Muscle layer of colon (tissue), 2 donors: ENCODE measurements at regions not wholly inside any gene's neighbourhood (a gene's known extent, or its start where the extent isn't known, plus 50 kb on each side); places are given as distances from the start of the nearest gene placed in this dataset.

Experiments
- H3K27ac ChIP-seq: one replicate; pipeline ENCODE4 v1.7.0; 2013; ENCODE audit warnings: low read depth, mild to moderate bottlenecking, low read length, moderate library complexity
- H3K27me3 ChIP-seq, 2 donors: one replicate each; pipeline ENCODE4 v1.7.0; 2013; ENCODE audit warnings: low read length in 2 of 2, mild to moderate bottlenecking in 2 of 2; ENCODE audit not compliant: insufficient read depth in 2 of 2, control insufficient read depth in 1 of 2
- H3K36me3 ChIP-seq: one replicate; pipeline ENCODE4 v1.7.0; 2013; ENCODE audit warnings: mild to moderate bottlenecking, low read length; ENCODE audit not compliant: insufficient read depth
- H3K4me1 ChIP-seq: one replicate; pipeline ENCODE4 v1.7.0; 2013; ENCODE audit warnings: mild to moderate bottlenecking, low read length; ENCODE audit not compliant: insufficient read depth
- H3K4me3 ChIP-seq, 2 donors: one replicate each; pipeline ENCODE4 v1.7.0; 2013; ENCODE audit warnings: low read length in 2 of 2, low read depth in 1 of 2, mild to moderate bottlenecking in 1 of 2, moderate library complexity in 1 of 2
- H3K9ac ChIP-seq: one replicate; pipeline ENCODE4 v1.7.0; 2013; ENCODE audit warnings: low read length
- H3K9me3 ChIP-seq: one replicate; pipeline ENCODE4 v1.7.0; 2013; ENCODE audit warnings: mild to moderate bottlenecking, low read length
- donor health status: abdominal sarcoma.
- donor health status: Adenocarcinoma of cecum.

DNA sequence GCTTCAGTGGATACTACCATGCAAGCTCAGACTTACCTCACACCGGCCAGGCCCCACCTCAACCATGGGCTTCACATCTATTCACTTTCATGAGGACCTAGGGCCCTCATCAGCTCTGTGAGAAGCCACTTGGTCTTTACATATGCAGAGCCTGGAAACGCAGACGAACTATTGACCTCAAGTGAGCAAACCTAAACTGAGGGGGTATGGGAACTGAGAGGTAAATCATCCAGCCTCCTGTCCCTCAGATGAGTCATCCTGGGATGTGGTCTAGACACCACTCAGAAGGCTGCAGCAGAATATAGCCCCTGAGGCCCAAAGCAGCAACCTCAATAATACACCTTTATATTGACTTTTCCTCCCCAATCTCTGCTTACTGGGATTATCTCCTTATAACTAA lies 578.0 kb downstream of the INSC start:
- no peaks in the 10 kb centered on the region for H3K27me3 ChIP-seq
- no peak overlapping the region for H3K9ac ChIP-seq
- no peaks in the 10 kb centered on the region for H3K9me3 ChIP-seq
- no peaks in the 10 kb centered on the region for H3K36me3 ChIP-seq
- no peak overlapping the region for H3K27ac ChIP-seq
- H3K4me3 ChIP-seq: no peak overlapping the region
- H3K4me1 ChIP-seq: no peaks in the 10 kb centered on the region

DNA sequence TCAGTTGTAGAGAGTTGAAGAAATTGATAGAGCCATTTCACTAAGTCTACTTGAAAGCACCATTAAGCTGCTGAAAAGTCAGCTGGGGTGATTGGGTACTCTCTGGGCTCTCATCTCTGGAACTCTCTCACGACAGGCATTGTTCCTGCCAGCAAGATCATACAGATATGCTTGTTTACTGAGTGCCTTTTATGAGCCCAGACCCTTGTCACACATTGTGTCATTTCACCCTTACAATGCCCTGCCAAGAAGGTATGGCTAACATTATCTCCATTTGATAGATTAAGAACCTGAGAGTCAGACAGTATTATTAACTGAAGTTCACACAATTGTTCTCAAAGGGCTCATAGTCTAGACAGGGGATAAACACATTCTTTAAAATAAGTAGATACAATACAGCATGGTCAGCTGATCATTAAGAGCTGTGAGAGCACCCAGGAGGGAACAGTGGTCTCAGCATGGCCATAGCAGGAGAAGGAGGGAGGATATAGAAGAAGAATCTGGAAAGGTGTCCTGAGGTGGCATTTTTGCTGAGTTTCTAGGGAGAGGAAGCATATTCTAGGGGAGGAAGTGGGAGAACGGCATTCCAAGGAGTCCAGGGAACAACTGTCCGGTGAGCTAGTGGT lies 580.5 kb downstream of the INSC start:
- Histone ChIP-seq H3K36me3 (no peaks in the 10 kb centered on the region), H3K27ac (no peak overlapping the region), H3K9me3 (no peaks in the 10 kb centered on the region), H3K27me3 (no peaks in the 10 kb centered on the region), H3K9ac (no peak overlapping the region), H3K4me1 (no peaks in the 10 kb centered on the region), H3K4me3 (no peak overlapping the region)

- H3K9me3 ChIP-seq: no peaks in the 10 kb centered on the region
- H3K27ac ChIP-seq: no peak overlapping the region
- no peaks in the 10 kb centered on the region for H3K27me3 ChIP-seq
- H3K36me3 ChIP-seq: no peaks in the 10 kb centered on the region
- H3K4me1 ChIP-seq: no peaks in the 10 kb centered on the region
- no peak overlapping the region for H3K9ac ChIP-seq
- H3K4me3 ChIP-seq: no peak overlapping the region
Measured at GRCh38 chr11:15696069-15696468, 581.3 kb downstream of the INSC start.

DNA sequence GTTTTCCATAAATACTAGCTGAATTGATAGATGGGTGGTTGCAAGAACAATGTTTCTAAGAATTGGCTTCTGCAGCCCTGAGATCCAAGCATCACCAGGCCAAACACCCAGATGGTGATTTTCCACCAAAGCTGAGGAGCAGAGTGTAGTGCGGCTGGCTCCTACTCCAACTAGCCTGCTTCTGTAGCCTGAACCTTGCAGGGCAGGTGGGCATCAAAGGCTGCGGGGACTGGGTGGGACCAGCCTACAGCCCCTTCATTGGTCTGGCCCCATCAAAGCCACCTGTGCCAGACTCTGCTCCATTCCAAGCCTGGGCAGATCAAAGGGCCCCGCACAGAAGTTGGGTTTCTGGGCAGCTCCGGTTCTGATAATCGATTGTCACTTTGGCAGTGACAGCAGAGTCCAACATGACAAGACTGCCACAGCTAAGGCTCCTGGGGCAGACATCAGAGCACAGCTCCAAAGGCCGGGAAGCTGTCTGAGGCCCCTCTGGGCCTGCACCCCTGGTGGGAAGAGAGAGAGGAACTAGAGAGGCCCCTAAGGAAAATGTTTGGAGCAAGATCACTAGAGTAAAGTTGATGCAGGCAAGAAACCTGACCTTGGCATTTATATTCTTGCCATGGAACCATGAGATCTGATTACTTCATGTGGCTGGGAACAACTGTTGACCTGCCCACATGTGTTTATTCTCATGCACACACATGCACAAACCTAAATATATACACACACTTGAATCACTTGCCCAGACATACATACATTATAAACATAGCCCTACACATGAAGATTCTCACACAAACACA lies 582.9 kb downstream of the INSC start:
- no peaks in the 10 kb centered on the region for H3K4me1 ChIP-seq
- H3K9ac ChIP-seq: no peak overlapping the region
- no peaks in the 10 kb centered on the region for H3K36me3 ChIP-seq
- no peaks in the 10 kb centered on the region for H3K27me3 ChIP-seq
- H3K9me3 ChIP-seq: no peaks in the 10 kb centered on the region
- H3K27ac ChIP-seq: no peak overlapping the region
- no peak overlapping the region for H3K4me3 ChIP-seq

GRCh38 chr11:15698855-15699254 lies 584.1 kb downstream of the INSC start:
- Histone ChIP-seq H3K4me3 (no peak overlapping the region), H3K9ac (no peak overlapping the region), H3K4me1 (no peaks in the 10 kb centered on the region), H3K9me3 (no peaks in the 10 kb centered on the region), H3K27ac (no peak overlapping the region), H3K27me3 (no peaks in the 10 kb centered on the region), H3K36me3 (no peaks in the 10 kb centered on the region)

DNA sequence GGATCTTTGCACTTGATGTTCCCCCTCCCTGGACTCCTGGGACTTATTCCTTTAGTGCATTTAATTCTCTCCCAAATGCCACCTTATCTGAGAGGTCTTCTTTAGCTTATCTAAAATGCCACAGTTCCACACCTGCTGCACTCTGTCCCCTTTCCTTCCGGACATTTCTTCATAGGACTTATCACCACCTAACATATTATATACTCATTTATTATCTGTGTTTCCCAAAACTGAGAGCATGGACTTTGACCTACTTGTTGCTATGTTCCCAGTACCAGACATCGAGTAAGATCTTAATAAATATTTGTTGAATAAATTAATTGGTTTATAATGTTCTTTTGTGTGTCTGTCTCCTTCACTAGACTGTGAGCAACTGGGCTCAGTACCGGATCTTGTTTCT lies 585.3 kb downstream of the INSC start:
- no peaks in the 10 kb centered on the region for H3K27me3 ChIP-seq
- no peak overlapping the region for H3K27ac ChIP-seq
- no peaks in the 10 kb centered on the region for H3K9me3 ChIP-seq
- H3K9ac ChIP-seq: no peak overlapping the region
- no peaks in the 10 kb centered on the region for H3K36me3 ChIP-seq
- no peak overlapping the region for H3K4me3 ChIP-seq
- H3K4me1 ChIP-seq: no peaks in the 10 kb centered on the region

GRCh38 chr11:15700456-15700855 lies 585.7 kb downstream of the INSC start:
- H3K9me3 ChIP-seq: no peaks in the 10 kb centered on the region
- no peaks in the 10 kb centered on the region for H3K4me1 ChIP-seq
- no peak overlapping the region for H3K4me3 ChIP-seq
- H3K9ac ChIP-seq: no peak overlapping the region
- no peaks in the 10 kb centered on the region for H3K27me3 ChIP-seq
- H3K27ac ChIP-seq: no peak overlapping the region
- H3K36me3 ChIP-seq: no peaks in the 10 kb centered on the region

GRCh38 chr11:15704064-15704463 lies 589.3 kb downstream of the INSC start:
- Histone ChIP-seq H3K36me3 (no peaks in the 10 kb centered on the region), H3K4me3 (no peak overlapping the region), H3K27me3 (no peaks in the 10 kb centered on the region), H3K4me1 (peaks cover 8% of the 10 kb centered on the region), H3K9me3 (no peaks in the 10 kb centered on the region), H3K9ac (no peak overlapping the region), H3K27ac (no peak overlapping the region)

DNA sequence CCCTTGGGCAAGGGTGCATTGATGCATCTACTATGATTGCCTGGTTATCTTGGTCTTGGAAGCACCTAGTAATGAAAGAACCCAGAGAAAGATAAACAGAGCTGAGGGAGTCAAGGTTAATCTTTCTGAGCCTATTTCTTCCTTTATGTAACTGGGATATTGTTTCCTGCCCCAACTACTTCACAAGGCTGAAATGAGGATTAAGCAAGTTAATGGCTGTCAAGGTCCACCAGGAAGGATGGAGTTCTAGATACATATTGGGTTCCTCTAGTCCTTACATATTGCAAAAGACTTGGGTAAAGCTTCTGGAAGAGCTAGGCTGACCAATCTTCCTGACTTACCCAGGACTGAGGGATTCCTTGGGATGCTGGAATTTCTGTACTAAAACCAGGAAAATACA lies 589.8 kb downstream of the INSC start:
- Histone ChIP-seq H3K9ac (no peak overlapping the region), H3K9me3 (no peaks in the 10 kb centered on the region), H3K4me1 (peaks cover 8% of the 10 kb centered on the region), H3K36me3 (no peaks in the 10 kb centered on the region), H3K27ac (no peak overlapping the region), H3K4me3 (no peak overlapping the region), H3K27me3 (no peaks in the 10 kb centered on the region)

DNA sequence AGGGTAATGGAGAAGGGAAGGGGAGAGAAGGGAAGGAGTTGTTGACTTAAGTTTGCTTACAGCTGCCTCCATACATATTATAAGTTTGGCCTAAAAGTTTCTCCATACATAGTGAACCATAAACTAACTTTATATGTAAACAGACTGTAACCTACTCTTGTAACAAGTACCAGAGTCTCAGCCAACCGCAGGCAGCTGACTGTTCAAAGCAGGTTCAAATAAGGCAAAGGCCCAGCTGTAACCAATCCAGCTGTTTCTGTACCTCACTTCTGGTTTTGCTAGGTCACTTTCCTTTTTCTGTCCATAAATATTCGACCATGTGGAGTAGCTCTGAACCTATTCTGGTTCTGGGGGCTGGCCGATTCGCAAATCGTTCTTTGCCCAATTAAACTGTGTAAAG lies 591.2 kb downstream of the INSC start:
- Histone ChIP-seq H3K27ac (no peak overlapping the region), H3K9ac (no peak overlapping the region), H3K27me3 (no peaks in the 10 kb centered on the region), H3K4me3 (no peak overlapping the region), H3K4me1 (peaks cover 8% of the 10 kb centered on the region), H3K36me3 (no peaks in the 10 kb centered on the region), H3K9me3 (no peaks in the 10 kb centered on the region)

GRCh38 chr11:15707194-15707593 lies 592.5 kb downstream of the INSC start:
- Histone ChIP-seq H3K27me3 (no peaks in the 10 kb centered on the region), H3K36me3 (no peaks in the 10 kb centered on the region), H3K4me1 (peaks cover 8% of the 10 kb centered on the region), H3K27ac (no peak overlapping the region), H3K9ac (no peak overlapping the region), H3K4me3 (no peak overlapping the region), H3K9me3 (no peaks in the 10 kb centered on the region)

DNA sequence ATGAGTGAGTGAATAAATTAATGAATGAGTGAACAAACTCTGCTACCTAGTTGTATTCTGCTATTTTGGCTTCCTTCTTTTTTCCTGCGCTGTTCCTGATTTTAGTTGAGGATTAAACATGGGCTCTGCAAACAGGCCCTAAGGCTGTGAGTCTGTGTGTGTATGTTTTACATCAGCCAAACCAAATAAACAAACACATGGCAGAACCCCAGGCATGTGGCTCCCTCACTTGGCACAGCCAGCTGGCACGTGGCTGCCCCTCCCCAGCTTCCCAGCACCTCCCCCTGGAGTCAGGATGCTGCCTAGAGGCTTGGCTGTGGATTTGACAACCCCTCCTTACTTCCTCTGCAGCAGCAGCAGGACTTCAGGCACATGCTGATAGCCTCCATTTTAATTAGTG lies 593.2 kb downstream of the INSC start:
- Histone ChIP-seq H3K36me3 (no peaks in the 10 kb centered on the region), H3K4me1 (peaks cover 8% of the 10 kb centered on the region), H3K27me3 (no peaks in the 10 kb centered on the region), H3K4me3 (no peak overlapping the region), H3K27ac (no peak overlapping the region), H3K9me3 (no peaks in the 10 kb centered on the region), H3K9ac (no peak overlapping the region)
